Gastroesophageal sphincter (tissue), 3 donors: ENCODE measurements at regions not wholly inside any gene's neighbourhood (a gene's known extent, or its start where the extent isn't known, plus 50 kb on each side); places are given as distances from the start of the nearest gene placed in this dataset.

Experiments
- EP300 ChIP-seq: sonication (generic); formaldehyde crosslinking; IDR thresholded peaks from one replicate; pipeline ENCODE4 v1.6.1; 2017; ENCODE audit warnings: antibody characterized with exemption, mild to moderate bottlenecking
- POLR2A ChIP-seq, 2 donors: fragments of 450-650 bp; IDR thresholded peaks; one replicate each; pipeline ENCODE4 v1.6.1; 2017; ENCODE audit warnings: antibody characterized with exemption in 2 of 2, mild to moderate bottlenecking in 2 of 2, moderate library complexity in 1 of 2
- POLR2AphosphoS5 ChIP-seq: sonication (generic); formaldehyde crosslinking; IDR thresholded peaks from one replicate; pipeline ENCODE4 v1.6.1; 2017; ENCODE audit warnings: antibody characterized with exemption
- TF ChIP-seq, protein P1 (sequence below), 4 experiments: fragments of 200-600 bp in 2 of 4; fragments of 450-650 bp in 2 of 4; sonication (generic) in 1 of 4; IDR thresholded peaks; one replicate each; pipeline ENCODE4 v1.5.1; 2017 to 2019; ENCODE audit warnings: antibody characterized with exemption in 4 of 4, mild to moderate bottlenecking in 2 of 4, moderate library complexity in 2 of 4

DNA sequence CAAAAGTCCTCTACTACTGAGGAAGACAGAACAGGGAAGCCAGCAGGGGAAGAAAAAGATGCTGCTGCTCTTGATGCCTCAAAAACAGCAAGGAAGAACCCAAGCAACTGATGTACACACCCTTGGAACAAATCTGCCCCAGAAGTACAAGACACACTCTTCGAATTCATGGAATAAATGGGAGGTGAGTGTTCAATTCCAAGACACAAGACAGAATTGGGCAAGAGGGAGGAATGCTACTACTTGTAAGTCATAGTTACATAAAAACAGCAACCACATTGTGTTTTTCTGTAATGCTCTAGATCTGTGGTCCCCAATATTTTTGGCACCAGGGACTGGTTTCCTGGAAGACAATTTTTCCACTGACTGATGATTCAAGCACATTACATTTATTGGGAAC is 58.0 kb upstream of the H2AZ1 start:
- TF ChIP-seq, protein P1, sequence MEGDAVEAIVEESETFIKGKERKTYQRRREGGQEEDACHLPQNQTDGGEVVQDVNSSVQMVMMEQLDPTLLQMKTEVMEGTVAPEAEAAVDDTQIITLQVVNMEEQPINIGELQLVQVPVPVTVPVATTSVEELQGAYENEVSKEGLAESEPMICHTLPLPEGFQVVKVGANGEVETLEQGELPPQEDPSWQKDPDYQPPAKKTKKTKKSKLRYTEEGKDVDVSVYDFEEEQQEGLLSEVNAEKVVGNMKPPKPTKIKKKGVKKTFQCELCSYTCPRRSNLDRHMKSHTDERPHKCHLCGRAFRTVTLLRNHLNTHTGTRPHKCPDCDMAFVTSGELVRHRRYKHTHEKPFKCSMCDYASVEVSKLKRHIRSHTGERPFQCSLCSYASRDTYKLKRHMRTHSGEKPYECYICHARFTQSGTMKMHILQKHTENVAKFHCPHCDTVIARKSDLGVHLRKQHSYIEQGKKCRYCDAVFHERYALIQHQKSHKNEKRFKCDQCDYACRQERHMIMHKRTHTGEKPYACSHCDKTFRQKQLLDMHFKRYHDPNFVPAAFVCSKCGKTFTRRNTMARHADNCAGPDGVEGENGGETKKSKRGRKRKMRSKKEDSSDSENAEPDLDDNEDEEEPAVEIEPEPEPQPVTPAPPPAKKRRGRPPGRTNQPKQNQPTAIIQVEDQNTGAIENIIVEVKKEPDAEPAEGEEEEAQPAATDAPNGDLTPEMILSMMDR (IDR thresholded peaks at IDR 0.05), result no peak
- TF ChIP-seq POLR2A (IDR thresholded peaks at IDR 0.05) (no peak), POLR2AphosphoS5 (no peak), EP300 (no peak)
